DND-41 (cell line): ENCODE measurements at regions not wholly inside any gene's neighbourhood (a gene's known extent, or its start where the extent isn't known, plus 50 kb on each side); places are given as distances from the start of the nearest gene placed in this dataset.

Experiments
- CTCF ChIP-seq: IDR thresholded peaks from 2 replicates; pipeline ENCODE4 v1.5.1; 2012; ENCODE audit warnings: borderline replicate concordance, low read length, moderate library complexity, mild to moderate bottlenecking; ENCODE audit not compliant: poor library complexity, severe bottlenecking; ENCODE audit errors: extremely low read depth
- EZH2 ChIP-seq: IDR thresholded peaks from 3 replicates; pipeline ENCODE4 v1.6.1; 2012; ENCODE audit warnings: borderline replicate concordance, low read depth, mild to moderate bottlenecking, moderate library complexity, low read length, inconsistent platforms; ENCODE audit not compliant: severe bottlenecking

- TF ChIP-seq CTCF (no peak), EZH2 (no peak)
Observed at GRCh38 chr5:50575740-50576139, 90.7 kb upstream of the PARP8 start.
